ENCODE measurements at regions not wholly inside any gene's neighbourhood (a gene's known extent, or its start where the extent isn't known, plus 50 kb on each side); places are given as distances from the start of the nearest gene placed in this dataset.

GRCh38 chr1:229716704-229717103 is 90.7 kb downstream of the URB2 start:
- TF ChIP-seq SP1 (IDR thresholded peaks at IDR 0.05) = no peak
- TF ChIP-seq NR2F2 (IDR thresholded peaks at IDR 0.05) = no peak
- no peak for TF ChIP-seq TAF1 (conservative IDR thresholded peaks at IDR 0.05)
- H3K27me3 ChIP-seq (ENCODE audit: control insufficient read depth in 4 of 4, insufficient read depth in 4 of 4, low read length in 3 of 4) = no peaks in the 10 kb centered on the region

DNA sequence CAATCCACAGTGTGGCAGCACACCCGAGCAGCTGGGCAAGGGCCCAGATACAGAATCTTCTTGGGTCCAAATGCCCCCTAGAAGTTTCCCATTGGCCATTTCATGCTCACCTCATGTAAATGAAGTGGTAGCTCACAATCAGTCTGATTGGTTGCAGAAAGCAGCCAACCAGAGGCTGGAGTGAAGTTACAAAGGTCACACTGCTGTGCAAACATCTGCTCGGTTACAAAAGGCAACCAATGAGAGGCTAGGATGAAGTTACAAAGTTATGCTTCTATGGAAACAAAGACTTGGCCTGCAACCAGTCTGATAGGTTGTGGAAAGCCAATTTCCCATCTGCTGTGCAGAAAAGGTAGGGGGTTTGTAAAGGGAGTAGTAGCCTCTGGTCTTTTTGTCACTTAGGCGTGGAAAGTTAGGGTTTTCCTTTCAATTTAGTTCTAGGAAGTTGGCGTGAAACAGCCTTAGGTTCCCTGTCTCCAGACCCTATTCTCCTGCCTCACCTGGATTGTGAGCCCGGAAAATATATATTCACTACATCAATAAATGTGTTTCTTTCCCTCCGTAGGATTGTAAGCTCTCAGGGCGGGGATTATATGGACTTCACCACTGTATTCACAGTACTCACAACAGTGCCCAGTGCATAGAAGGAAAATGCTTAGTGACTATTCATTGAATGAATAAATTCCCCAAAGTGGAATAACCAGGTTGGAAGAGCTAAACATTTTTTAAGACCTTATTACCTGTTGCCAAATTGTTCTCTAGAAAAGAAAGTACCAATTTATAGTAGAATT is 91.9 kb downstream of the URB2 start:
- TF ChIP-seq REST (IDR thresholded peaks at IDR 0.05) (no peak), YY1 (IDR thresholded peaks at IDR 0.05) (no peak), JUND (IDR thresholded peaks at IDR 0.05) (no peak), FOXA2 (IDR thresholded peaks at IDR 0.05) (no peak), TAF1 (conservative IDR thresholded peaks at IDR 0.05) (no peak), RXRA (IDR thresholded peaks at IDR 0.05) (no peak)
- TF ChIP-seq, protein P1, sequence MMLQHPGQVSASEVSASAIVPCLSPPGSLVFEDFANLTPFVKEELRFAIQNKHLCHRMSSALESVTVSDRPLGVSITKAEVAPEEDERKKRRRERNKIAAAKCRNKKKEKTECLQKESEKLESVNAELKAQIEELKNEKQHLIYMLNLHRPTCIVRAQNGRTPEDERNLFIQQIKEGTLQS (IDR thresholded peaks at IDR 0.05) = no peak
- TF ChIP-seq, protein P2, sequence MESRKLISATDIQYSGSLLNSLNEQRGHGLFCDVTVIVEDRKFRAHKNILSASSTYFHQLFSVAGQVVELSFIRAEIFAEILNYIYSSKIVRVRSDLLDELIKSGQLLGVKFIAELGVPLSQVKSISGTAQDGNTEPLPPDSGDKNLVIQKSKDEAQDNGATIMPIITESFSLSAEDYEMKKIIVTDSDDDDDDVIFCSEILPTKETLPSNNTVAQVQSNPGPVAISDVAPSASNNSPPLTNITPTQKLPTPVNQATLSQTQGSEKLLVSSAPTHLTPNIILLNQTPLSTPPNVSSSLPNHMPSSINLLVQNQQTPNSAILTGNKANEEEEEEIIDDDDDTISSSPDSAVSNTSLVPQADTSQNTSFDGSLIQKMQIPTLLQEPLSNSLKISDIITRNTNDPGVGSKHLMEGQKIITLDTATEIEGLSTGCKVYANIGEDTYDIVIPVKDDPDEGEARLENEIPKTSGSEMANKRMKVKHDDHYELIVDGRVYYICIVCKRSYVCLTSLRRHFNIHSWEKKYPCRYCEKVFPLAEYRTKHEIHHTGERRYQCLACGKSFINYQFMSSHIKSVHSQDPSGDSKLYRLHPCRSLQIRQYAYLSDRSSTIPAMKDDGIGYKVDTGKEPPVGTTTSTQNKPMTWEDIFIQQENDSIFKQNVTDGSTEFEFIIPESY (IDR thresholded peaks at IDR 0.05) = no peak
- Histone ChIP-seq H3K27ac (ENCODE audit: low read depth in 1 of 2, low read length in 2 of 2) (no peak overlapping the region), H3K9me3 (ENCODE audit: control insufficient read depth in 4 of 4, low read length in 3 of 4) (peaks cover 0 to 8% (median 3%) of the 10 kb centered on the region in 4 donors), H3K27me3 (ENCODE audit: control insufficient read depth in 4 of 4, insufficient read depth in 4 of 4, low read length in 3 of 4) (no peaks in the 10 kb centered on the region), H3K36me3 (ENCODE audit: control insufficient read depth in 4 of 4, insufficient read depth in 3 of 4, low read depth in 1 of 4, low read length in 3 of 4) (no peaks in the 10 kb centered on the region), H3K4me1 (ENCODE audit: control insufficient read depth in 4 of 4, insufficient read depth in 4 of 4, low read length in 3 of 4) (no peaks in the 10 kb centered on the region), H3K4me3 (ENCODE audit: low read depth in 1 of 3, low read length in 3 of 3) (no peak overlapping the region), H3K9ac (ENCODE audit: low read depth in 1 of 2, low read length in 2 of 2) (no peak overlapping the region)
- WGBS = 81% methylated on average over 7 of the region's 7 CpGs
- no peak for DNase-seq (ENCODE audit: low spot score)

More at GRCh38 chr1:229716704-229717103, 90.7 kb downstream of the URB2 start:
- no peak for DNase-seq (ENCODE audit: low spot score)
- no peak overlapping the region for H3K27ac ChIP-seq (ENCODE audit: low read depth in 1 of 2, low read length in 2 of 2)
- no peaks in the 10 kb centered on the region for H3K4me1 ChIP-seq (ENCODE audit: control insufficient read depth in 4 of 4, insufficient read depth in 4 of 4, low read length in 3 of 4)
- no peaks in the 10 kb centered on the region for H3K36me3 ChIP-seq (ENCODE audit: control insufficient read depth in 4 of 4, insufficient read depth in 3 of 4, low read depth in 1 of 4, low read length in 3 of 4)
- 88% methylated on average over 7 of the region's 7 CpGs for WGBS
- no peak overlapping the region for H3K9ac ChIP-seq (ENCODE audit: low read depth in 1 of 2, low read length in 2 of 2)
- H3K4me3 ChIP-seq (ENCODE audit: low read depth in 1 of 3, low read length in 3 of 3) = no peak overlapping the region
- peaks cover 0 to 6% (median under 1%) of the 10 kb centered on the region in 4 donors for H3K9me3 ChIP-seq (ENCODE audit: control insufficient read depth in 4 of 4, low read length in 3 of 4)

GRCh38 chr1:229726061-229726460 is 100.0 kb downstream of the URB2 start:
- DNase-seq (ENCODE audit: low spot score) = no peak
- H3K4me1 ChIP-seq (ENCODE audit: control insufficient read depth in 4 of 4, insufficient read depth in 4 of 4, low read length in 3 of 4) = no peaks in the 10 kb centered on the region
- H3K9me3 ChIP-seq (ENCODE audit: control insufficient read depth in 4 of 4, low read length in 3 of 4) = peaks cover 0 to 3% (median 2%) of the 10 kb centered on the region in 4 donors
- WGBS = 53% methylated on average over 3 of the region's 3 CpGs
- TF ChIP-seq HNF4A (conservative IDR thresholded peaks at IDR 0.05) (no peak), GABPA (IDR thresholded peaks at IDR 0.05 in 1 of 2, conservative IDR thresholded peaks at IDR 0.05 in 1 of 2) (no peak)
- no peak overlapping the region for H3K9ac ChIP-seq (ENCODE audit: low read depth in 1 of 2, low read length in 2 of 2)
- H3K27me3 ChIP-seq (ENCODE audit: control insufficient read depth in 4 of 4, insufficient read depth in 4 of 4, low read length in 3 of 4) = no peaks in the 10 kb centered on the region
- no peaks in the 10 kb centered on the region for H3K36me3 ChIP-seq (ENCODE audit: control insufficient read depth in 4 of 4, insufficient read depth in 3 of 4, low read depth in 1 of 4, low read length in 3 of 4)
- H3K27ac ChIP-seq (ENCODE audit: low read depth in 1 of 2, low read length in 2 of 2) = no peak overlapping the region
- no peak overlapping the region for H3K4me3 ChIP-seq (ENCODE audit: low read depth in 1 of 3, low read length in 3 of 3)

All from liver (tissue), 7 donors.